Endothelial cell (in vitro differentiated cells): ENCODE measurements at regions not wholly inside any gene's neighbourhood (a gene's known extent, or its start where the extent isn't known, plus 50 kb on each side); places are given as distances from the start of the nearest gene placed in this dataset.

ENCODE experiments used
- DNase-seq: peaks from one replicate; pipeline ENCODE4 v3.0.0; 2021; ENCODE audit warnings: low spot score
- H3K27ac Mint-ChIP-seq: one replicate; pipeline ENCODE4 v1.8.0; 2021; ENCODE audit warnings: mixed read lengths, inconsistent platforms; ENCODE audit not compliant: unreplicated experiment
- H3K27me3 Mint-ChIP-seq: one replicate; pipeline ENCODE4 v1.8.0; 2021; ENCODE audit warnings: mild to moderate bottlenecking, moderate library complexity, mixed read lengths, inconsistent platforms; ENCODE audit not compliant: unreplicated experiment
- H3K36me3 Mint-ChIP-seq: one replicate; pipeline ENCODE4 v1.8.0; 2021; ENCODE audit warnings: mild to moderate bottlenecking, low read depth, mixed read lengths, inconsistent platforms; ENCODE audit not compliant: unreplicated experiment
- H3K4me1 Mint-ChIP-seq: one replicate; pipeline ENCODE4 v1.8.0; 2021; ENCODE audit warnings: mild to moderate bottlenecking, mixed read lengths, inconsistent platforms; ENCODE audit not compliant: unreplicated experiment
- H3K4me3 Mint-ChIP-seq: one replicate; pipeline ENCODE4 v1.8.0; 2021; ENCODE audit warnings: mild to moderate bottlenecking, mixed read lengths, inconsistent platforms; ENCODE audit not compliant: unreplicated experiment
- H3K9me3 Mint-ChIP-seq: one replicate; pipeline ENCODE4 v1.8.0; 2021; ENCODE audit warnings: mixed read lengths, inconsistent platforms; ENCODE audit not compliant: unreplicated experiment
- TF ChIP-seq, protein P1 (sequence below): fragments of 200-600 bp; sonication (generic); IDR thresholded peaks from one replicate; pipeline ENCODE4 v1.5.0; 2021; ENCODE audit warnings: antibody characterized with exemption; ENCODE audit not compliant: unreplicated experiment

DNA sequence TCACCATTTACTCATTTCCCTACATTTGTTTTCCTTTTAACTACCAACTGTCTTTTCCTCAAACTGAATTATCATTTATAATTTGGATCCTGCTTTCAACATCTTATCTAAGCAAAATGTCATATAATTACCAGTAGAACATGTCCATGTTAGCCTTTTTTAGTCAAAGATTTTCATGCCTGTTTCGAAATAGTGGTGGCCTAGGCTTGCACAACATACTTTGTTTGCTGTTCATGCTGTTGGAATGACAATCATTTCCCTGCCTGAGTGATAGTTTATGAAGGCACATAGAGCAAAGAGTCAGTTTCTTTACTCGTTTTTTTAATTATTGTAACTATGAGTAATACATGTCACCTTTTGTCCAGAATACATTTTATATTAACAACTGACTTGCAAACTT lies 144.3 kb upstream of the ANO3 start:
- TF ChIP-seq, protein P1, sequence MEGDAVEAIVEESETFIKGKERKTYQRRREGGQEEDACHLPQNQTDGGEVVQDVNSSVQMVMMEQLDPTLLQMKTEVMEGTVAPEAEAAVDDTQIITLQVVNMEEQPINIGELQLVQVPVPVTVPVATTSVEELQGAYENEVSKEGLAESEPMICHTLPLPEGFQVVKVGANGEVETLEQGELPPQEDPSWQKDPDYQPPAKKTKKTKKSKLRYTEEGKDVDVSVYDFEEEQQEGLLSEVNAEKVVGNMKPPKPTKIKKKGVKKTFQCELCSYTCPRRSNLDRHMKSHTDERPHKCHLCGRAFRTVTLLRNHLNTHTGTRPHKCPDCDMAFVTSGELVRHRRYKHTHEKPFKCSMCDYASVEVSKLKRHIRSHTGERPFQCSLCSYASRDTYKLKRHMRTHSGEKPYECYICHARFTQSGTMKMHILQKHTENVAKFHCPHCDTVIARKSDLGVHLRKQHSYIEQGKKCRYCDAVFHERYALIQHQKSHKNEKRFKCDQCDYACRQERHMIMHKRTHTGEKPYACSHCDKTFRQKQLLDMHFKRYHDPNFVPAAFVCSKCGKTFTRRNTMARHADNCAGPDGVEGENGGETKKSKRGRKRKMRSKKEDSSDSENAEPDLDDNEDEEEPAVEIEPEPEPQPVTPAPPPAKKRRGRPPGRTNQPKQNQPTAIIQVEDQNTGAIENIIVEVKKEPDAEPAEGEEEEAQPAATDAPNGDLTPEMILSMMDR = no peak
- H3K27me3 Mint-ChIP-seq = no peaks in the 10 kb centered on the region
- H3K4me1 Mint-ChIP-seq = no peaks in the 10 kb centered on the region
- no peaks in the 10 kb centered on the region for H3K9me3 Mint-ChIP-seq
- H3K4me3 Mint-ChIP-seq = no peak overlapping the region
- no peaks in the 10 kb centered on the region for H3K36me3 Mint-ChIP-seq
- no peak overlapping the region for H3K27ac Mint-ChIP-seq
- DNase-seq = no peak

DNA sequence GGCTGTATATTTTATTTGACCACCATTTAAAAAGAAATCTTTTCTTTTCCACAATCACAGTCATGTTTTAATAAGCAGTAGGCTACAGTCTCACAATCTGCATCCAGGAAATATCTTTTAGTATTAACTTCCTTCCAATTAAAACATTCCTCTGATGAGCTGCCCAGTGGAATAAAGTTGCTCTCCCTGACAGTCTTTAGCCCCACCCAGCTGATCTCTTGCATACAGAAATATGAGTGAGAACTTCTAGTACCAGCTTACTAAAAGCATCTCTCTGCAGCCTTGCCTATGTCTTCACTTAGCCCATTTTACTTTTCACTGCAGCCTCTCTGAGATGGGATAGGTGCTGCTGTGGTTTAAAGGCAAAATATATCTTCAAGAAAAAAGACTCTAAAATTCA lies 143.4 kb upstream of the ANO3 start:
- Mint-ChIP-seq H3K9me3 (no peaks in the 10 kb centered on the region), H3K27me3 (no peaks in the 10 kb centered on the region), H3K4me3 (no peak overlapping the region), H3K36me3 (no peaks in the 10 kb centered on the region), H3K4me1 (no peaks in the 10 kb centered on the region), H3K27ac (no peak overlapping the region)
- no peak for DNase-seq
- TF ChIP-seq, protein P1 = no peak

DNA sequence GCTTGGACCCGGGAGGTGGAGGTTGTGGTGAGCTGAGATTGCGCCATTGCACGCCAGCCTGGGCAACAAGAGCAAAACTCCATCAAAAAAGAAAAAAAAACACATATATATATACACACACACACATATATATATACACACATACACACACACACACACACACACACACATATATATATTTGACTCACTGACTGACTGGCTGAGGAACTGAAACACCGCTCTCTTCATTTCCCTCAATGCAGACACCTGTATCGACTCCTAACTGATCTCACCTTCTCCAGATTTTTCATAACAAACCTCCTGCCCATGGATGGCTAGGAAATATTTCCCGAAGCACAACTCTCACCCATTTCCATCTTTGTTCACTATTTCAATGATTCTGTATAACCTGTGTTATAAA lies 140.7 kb upstream of the ANO3 start:
- H3K36me3 Mint-ChIP-seq = no peaks in the 10 kb centered on the region
- H3K27me3 Mint-ChIP-seq = no peaks in the 10 kb centered on the region
- H3K4me1 Mint-ChIP-seq = no peaks in the 10 kb centered on the region
- TF ChIP-seq, protein P1 = no peak
- no peak for DNase-seq
- H3K4me3 Mint-ChIP-seq = no peak overlapping the region
- no peaks in the 10 kb centered on the region for H3K9me3 Mint-ChIP-seq
- no peak overlapping the region for H3K27ac Mint-ChIP-seq

DNA sequence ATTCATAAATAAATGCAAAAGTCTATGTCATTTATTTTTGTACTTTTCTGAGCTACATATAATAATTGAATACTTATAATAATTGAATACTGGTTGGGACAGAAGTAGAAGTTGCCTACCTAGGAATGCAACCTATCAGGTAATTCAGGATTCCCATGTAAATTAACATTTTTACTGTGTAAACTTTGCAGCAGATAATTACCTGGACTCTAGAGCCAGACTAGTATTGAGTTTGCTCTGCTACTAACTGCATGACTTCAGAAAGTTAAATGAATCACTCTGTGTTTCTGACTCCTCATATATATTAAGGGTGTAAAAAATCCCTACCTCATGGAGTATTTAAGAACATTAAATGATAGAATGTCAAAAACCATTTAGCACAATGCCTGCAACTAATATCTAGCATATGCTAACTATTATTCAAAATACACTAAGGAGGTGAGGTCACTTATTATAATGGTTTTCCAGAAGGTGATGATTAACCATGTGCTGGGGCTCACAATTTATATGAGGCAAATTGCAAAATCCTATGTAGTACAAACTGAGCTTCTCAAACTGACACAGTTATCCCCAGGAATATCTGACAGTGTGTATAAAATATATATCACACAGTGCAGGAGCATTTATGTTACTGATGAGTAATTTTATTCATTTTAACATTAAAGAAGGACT lies 138.1 kb upstream of the ANO3 start:
- Mint-ChIP-seq H3K9me3 (no peaks in the 10 kb centered on the region), H3K36me3 (no peaks in the 10 kb centered on the region), H3K27me3 (no peaks in the 10 kb centered on the region), H3K27ac (no peak overlapping the region), H3K4me3 (no peak overlapping the region), H3K4me1 (no peaks in the 10 kb centered on the region)
- TF ChIP-seq, protein P1 = no peak
- DNase-seq = no peak

DNA sequence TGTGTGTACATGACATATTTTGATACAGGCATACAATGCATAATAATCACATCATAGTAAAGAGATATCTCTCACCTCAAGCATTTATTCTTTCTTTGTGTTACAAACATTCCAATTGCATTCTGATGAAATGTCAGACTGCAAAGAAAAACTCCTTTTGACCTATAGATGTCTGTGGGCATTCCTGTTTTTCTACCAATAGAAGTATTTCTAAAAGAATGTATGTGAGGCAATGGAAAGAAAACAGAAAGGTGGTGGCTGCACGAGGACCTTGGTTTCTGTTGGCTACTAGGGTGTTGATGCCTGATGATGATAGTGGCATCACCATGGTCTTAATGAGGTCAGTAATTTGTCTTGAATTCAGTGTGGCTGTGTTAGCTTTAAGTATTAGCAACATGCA lies 137.0 kb upstream of the ANO3 start:
- DNase-seq = no peak
- Mint-ChIP-seq H3K36me3 (no peaks in the 10 kb centered on the region), H3K4me3 (no peak overlapping the region), H3K27ac (no peak overlapping the region), H3K27me3 (no peaks in the 10 kb centered on the region), H3K4me1 (no peaks in the 10 kb centered on the region), H3K9me3 (no peaks in the 10 kb centered on the region)
- TF ChIP-seq, protein P1 = no peak
